ENCODE measurements at regions not wholly inside any gene's neighbourhood (a gene's known extent, or its start where the extent isn't known, plus 50 kb on each side); places are given as distances from the start of the nearest gene placed in this dataset.

DNA sequence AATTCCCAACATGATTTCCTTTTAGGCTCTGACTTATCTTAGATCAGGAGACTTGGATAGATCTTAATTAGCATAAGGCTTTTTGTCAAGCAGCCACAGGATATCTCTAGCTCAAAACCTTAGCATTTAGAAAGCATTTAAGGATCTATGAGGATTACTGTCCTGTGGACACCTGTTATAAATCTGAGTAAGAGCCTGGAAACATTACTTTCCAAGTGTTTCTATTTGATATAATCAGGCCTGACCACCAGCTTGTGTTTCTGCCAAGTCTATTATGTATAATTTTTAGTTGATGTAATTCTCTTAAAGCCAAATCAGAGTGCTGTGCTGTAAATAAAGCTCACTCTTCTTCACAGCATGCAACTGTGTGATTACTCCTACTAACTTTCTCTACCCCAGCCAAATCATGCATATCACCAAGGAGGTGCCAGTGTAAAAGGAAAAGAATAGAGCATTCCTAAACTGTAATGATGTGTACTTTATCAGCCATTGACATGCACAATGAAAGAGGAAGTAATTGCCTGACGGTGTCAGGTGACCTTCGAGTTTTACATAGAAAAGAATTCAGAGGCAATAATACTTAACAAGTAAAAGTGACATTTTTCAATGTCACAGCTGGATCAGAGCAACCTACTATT, 309.9 kb upstream of the PRMT6 start:
- TF ChIP-seq EZH2 (IDR thresholded peaks at IDR 0.05; ENCODE audit: borderline replicate concordance) (no peak), CTCF (IDR thresholded peaks at IDR 0.05; ENCODE audit: poor library complexity) (no peak)
